ENCODE measurements at regions not wholly inside any gene's neighbourhood (a gene's known extent, or its start where the extent isn't known, plus 50 kb on each side); places are given as distances from the start of the nearest gene placed in this dataset.

- H3K4me3 ChIP-seq (ENCODE audit: low read depth in 2 of 2, low read length in 1 of 2) = no peak overlapping the region
- DNase-seq = no peak
- TF ChIP-seq MXI1 (IDR thresholded peaks at IDR 0.05; ENCODE audit: low read depth, low read length) (no peak), USF1 (IDR thresholded peaks at IDR 0.05; ENCODE audit: borderline replicate concordance, low read depth) (no peak), RXRA (IDR thresholded peaks at IDR 0.05; ENCODE audit: borderline replicate concordance, low read depth) (no peak), TCF12 (IDR thresholded peaks at IDR 0.05) (no peak), FOSL2 (IDR thresholded peaks at IDR 0.05; ENCODE audit: borderline replicate concordance, low read depth) (no peak), POLR2AphosphoS5 (IDR thresholded peaks at IDR 0.05; ENCODE audit: low read depth, low read length) (no peak), TEAD4 (IDR thresholded peaks at IDR 0.05; ENCODE audit: borderline replicate concordance, insufficient read depth) (no peak), RAD21 (IDR thresholded peaks at IDR 0.05; ENCODE audit: low read length) (no peak), SIN3A (IDR thresholded peaks at IDR 0.05; ENCODE audit: borderline replicate concordance, low read depth, low read length) (no peak), EP300 (IDR thresholded peaks at IDR 0.05; ENCODE audit: borderline replicate concordance in 1 of 2, low read depth in 1 of 2, low read length in 1 of 2) (no peak), NFIC (IDR thresholded peaks at IDR 0.05; ENCODE audit: borderline replicate concordance) (no peak), YY1 (IDR thresholded peaks at IDR 0.05; ENCODE audit: low read depth) (no peak), FOXM1 (IDR thresholded peaks at IDR 0.05; ENCODE audit: low read depth) (no peak), GABPA (IDR thresholded peaks at IDR 0.05; ENCODE audit: low read depth) (no peak), ELF1 (IDR thresholded peaks at IDR 0.05) (no peak)
- POLR2A ChIA-PET = no interaction called here
- WGBS (ENCODE audit: low lambda C conversion rate) = 67% methylated on average over 1 of the region's 1 CpG
- H3K9me3 ChIP-seq = no peaks in the 10 kb centered on the region
- no peak overlapping the region for H3K27ac ChIP-seq (ENCODE audit: low read depth in 2 of 2, low read length in 1 of 2)
- no peaks in the 10 kb centered on the region for H4K20me1 ChIP-seq (ENCODE audit: insufficient read depth)
- H3K9ac ChIP-seq = no peak overlapping the region
- H3K79me2 ChIP-seq (ENCODE audit: insufficient read depth) = no peaks in the 10 kb centered on the region
- no peaks in the 10 kb centered on the region for H3K27me3 ChIP-seq (ENCODE audit: insufficient read depth)
- CTCF ChIA-PET = no interaction called here
- H3K36me3 ChIP-seq (replicated peaks in 1 of 2; ENCODE audit: control insufficient read depth in 1 of 2, insufficient read depth in 2 of 2, low read length in 1 of 2) = no peaks in the 10 kb centered on the region
- H2AFZ ChIP-seq (ENCODE audit: low read depth) = no peak overlapping the region
- peaks cover 14 to 21% of the 10 kb centered on the region in 2 experiments; a peak in 3 of 4 replicates for H3K4me1 ChIP-seq (ENCODE audit: control insufficient read depth in 1 of 2, insufficient read depth in 2 of 2, low read depth in 1 of 2, low read length in 1 of 2)
- H3K9me2 ChIP-seq = no peaks in the 10 kb centered on the region
- no peak overlapping the region for H3K4me2 ChIP-seq
- H3F3A ChIP-seq (replicated peaks; ENCODE audit: insufficient read depth) = peaks cover 3% of the 10 kb centered on the region
These were observed 937.8 kb upstream of the CHORDC1 start for GRCh38 chr11:91160661-91161060.

GRCh38 chr11:91158891-91159537 lies 936.2 kb upstream of the CHORDC1 start:
- Histone ChIP-seq H4K20me1 (ENCODE audit: insufficient read depth) (no peaks in the 10 kb centered on the region), H3K4me2 (peak overlapping the region; percentile 37; the same call in 1 of the 2 replicates), H3K4me3 (ENCODE audit: low read depth in 2 of 2, low read length in 1 of 2) (no peak overlapping the region), H3K36me3 (replicated peaks in 1 of 2; ENCODE audit: control insufficient read depth in 1 of 2, insufficient read depth in 2 of 2, low read length in 1 of 2) (no peaks in the 10 kb centered on the region), H3F3A (replicated peaks; ENCODE audit: insufficient read depth) (no peaks in the 10 kb centered on the region), H2AFZ (ENCODE audit: low read depth) (peak overlapping the region; percentile 32; the same call in 1 of the 2 replicates), H3K79me2 (ENCODE audit: insufficient read depth) (no peaks in the 10 kb centered on the region), H3K27me3 (ENCODE audit: insufficient read depth) (no peaks in the 10 kb centered on the region), H3K9ac (no peak overlapping the region), H3K9me2 (no peaks in the 10 kb centered on the region), H3K27ac (ENCODE audit: low read depth in 2 of 2, low read length in 1 of 2) (peak overlapping the region in 1 of 2 experiments; percentile 6; a peak in 1 of 4 replicates), H3K9me3 (no peaks in the 10 kb centered on the region), H3K4me1 (ENCODE audit: control insufficient read depth in 1 of 2, insufficient read depth in 2 of 2, low read depth in 1 of 2, low read length in 1 of 2) (peaks cover 6 to 14% of the 10 kb centered on the region in 2 experiments; a peak in 3 of 4 replicates)
- POLR2A ChIA-PET = no interaction called here
- CTCF ChIA-PET = no interaction called here
- DNase-seq = no peak
- 41% methylated on average over 3 of the region's 3 CpGs for WGBS (ENCODE audit: low lambda C conversion rate)
- TF ChIP-seq JUND (IDR thresholded peaks at IDR 0.05) (peak; percentile 53), NRF1 (IDR thresholded peaks at IDR 0.05; ENCODE audit: low read depth, low read length) (no peak)

All from SK-N-SH (cell line).